Keratinocyte (primary cell): ENCODE measurements at regions not wholly inside any gene's neighbourhood (a gene's known extent, or its start where the extent isn't known, plus 50 kb on each side); places are given as distances from the start of the nearest gene placed in this dataset.
"Not testable (repeated sequence)": the region's sequence is repeated elsewhere in the genome, so short reads cannot be mapped to it uniquely, and the experiment has no call there.

Experiments used
- EZH2 ChIP-seq: IDR thresholded peaks from one replicate; pipeline ENCODE4 v1.6.1; 2012; ENCODE audit warnings: inconsistent platforms, mild to moderate bottlenecking, low read length, moderate library complexity
- TF ChIP-seq, protein P1 (sequence below), 3 experiments: IDR thresholded peaks in 1 of 3; conservative IDR thresholded peaks in 1 of 3; optimal IDR thresholded peaks in 1 of 3; 2 replicates in 2 of 3; 3 replicates in 1 of 3; pipeline versions ENCODE3 to v1.5.1; 2011; ENCODE audit warnings: low read length in 3 of 3, mild to moderate bottlenecking in 3 of 3, moderate library complexity in 2 of 3, control low read depth in 1 of 3, inconsistent platforms in 1 of 3; ENCODE audit not compliant: insufficient read depth in 2 of 3; ENCODE audit errors: extremely low read depth in 1 of 3

DNA sequence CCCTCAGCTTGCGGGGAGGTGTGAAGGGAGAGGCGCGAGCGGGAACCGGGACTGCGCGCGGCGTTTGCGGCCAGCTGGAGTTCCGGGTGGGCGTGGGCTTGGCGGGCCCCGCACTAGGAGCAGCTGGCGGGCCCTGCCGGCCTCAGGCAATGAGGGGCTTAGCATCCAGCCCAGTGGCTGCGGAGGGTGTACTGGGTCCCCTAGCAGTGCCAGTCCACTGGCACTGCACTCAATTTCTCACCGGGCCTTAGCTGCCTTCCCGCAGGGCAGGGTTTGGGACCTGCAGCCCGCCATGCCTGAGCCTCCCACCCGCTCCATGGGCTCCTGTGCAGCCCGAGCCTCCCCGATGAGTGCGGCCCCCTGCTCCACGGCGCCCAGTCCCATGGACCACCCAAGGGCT is 163.5 kb upstream of the PTCH1 start:
- TF ChIP-seq, protein P1, sequence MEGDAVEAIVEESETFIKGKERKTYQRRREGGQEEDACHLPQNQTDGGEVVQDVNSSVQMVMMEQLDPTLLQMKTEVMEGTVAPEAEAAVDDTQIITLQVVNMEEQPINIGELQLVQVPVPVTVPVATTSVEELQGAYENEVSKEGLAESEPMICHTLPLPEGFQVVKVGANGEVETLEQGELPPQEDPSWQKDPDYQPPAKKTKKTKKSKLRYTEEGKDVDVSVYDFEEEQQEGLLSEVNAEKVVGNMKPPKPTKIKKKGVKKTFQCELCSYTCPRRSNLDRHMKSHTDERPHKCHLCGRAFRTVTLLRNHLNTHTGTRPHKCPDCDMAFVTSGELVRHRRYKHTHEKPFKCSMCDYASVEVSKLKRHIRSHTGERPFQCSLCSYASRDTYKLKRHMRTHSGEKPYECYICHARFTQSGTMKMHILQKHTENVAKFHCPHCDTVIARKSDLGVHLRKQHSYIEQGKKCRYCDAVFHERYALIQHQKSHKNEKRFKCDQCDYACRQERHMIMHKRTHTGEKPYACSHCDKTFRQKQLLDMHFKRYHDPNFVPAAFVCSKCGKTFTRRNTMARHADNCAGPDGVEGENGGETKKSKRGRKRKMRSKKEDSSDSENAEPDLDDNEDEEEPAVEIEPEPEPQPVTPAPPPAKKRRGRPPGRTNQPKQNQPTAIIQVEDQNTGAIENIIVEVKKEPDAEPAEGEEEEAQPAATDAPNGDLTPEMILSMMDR (optimal IDR thresholded peaks at IDR 0.05 in 1 of 3, IDR thresholded peaks at IDR 0.05 in 1 of 3, conservative IDR thresholded peaks at IDR 0.05 in 1 of 3; ENCODE audit: extremely low read depth in 1 of 3, insufficient read depth in 2 of 3, low read length in 3 of 3): not testable (repeated sequence)
- not testable (repeated sequence) for TF ChIP-seq EZH2
